GM23338 (cell line): ENCODE measurements at regions not wholly inside any gene's neighbourhood (a gene's known extent, or its start where the extent isn't known, plus 50 kb on each side); places are given as distances from the start of the nearest gene placed in this dataset.

ENCODE experiments used
- ETS1 ChIP-seq: IDR thresholded peaks from 2 replicates; pipeline ENCODE4 v1.6.1; 2016; ENCODE audit warnings: antibody characterized with exemption
- EZH2 ChIP-seq: fragments of 200-600 bp; sonication (generic); IDR thresholded peaks from one replicate; pipeline ENCODE4 v1.8.0; 2017; ENCODE audit warnings: antibody characterized with exemption, mild to moderate bottlenecking, low read depth; ENCODE audit not compliant: unreplicated experiment
- EZH2phosphoT487 ChIP-seq: fragments of 200-600 bp; sonication (generic); IDR thresholded peaks from one replicate; pipeline ENCODE4 v1.8.1; 2018; ENCODE audit warnings: antibody characterized with exemption; ENCODE audit not compliant: unreplicated experiment
- POLR2AphosphoS5 ChIP-seq: IDR thresholded peaks from 2 replicates; pipeline ENCODE4 v1.6.1; 2016; ENCODE audit warnings: antibody characterized with exemption, low read depth
- TF ChIP-seq, protein P1 (sequence below), 2 experiments: fragments of 200-600 bp in 1 of 2; sonication (generic) in 1 of 2; conservative IDR thresholded peaks; 2 replicates each; pipeline versions ENCODE4 v1.5.1 to v1.6.1; 2016 to 2017; ENCODE audit warnings: antibody characterized with exemption in 2 of 2, low read depth in 2 of 2, mild to moderate bottlenecking in 2 of 2, moderate library complexity in 1 of 2
- TF ChIP-seq, protein P2 (sequence below): IDR thresholded peaks from one replicate; pipeline ENCODE4 v1.6.1; 2018; ENCODE audit warnings: antibody characterized with exemption; ENCODE audit not compliant: unreplicated experiment

DNA sequence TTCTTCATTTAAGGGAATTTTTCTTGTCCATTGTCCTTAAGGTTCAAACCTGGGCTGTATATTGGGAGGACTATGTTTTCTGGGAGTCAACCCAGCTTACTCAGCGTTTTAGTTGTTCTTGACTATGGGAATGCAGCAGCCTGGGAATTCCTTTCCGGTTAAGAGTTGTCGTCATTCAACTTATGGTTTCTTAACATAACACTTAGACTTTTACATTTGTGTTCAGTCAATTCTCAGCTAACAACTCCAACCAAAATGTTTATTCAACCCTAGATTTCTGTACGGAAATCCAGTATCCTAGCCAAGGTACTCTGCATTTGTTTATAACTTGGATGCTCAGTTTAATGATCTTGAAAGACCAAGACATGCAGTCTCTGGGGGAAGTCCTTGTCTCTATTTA, 960.9 kb downstream of the CBLN2 start:
- TF ChIP-seq, protein P1, sequence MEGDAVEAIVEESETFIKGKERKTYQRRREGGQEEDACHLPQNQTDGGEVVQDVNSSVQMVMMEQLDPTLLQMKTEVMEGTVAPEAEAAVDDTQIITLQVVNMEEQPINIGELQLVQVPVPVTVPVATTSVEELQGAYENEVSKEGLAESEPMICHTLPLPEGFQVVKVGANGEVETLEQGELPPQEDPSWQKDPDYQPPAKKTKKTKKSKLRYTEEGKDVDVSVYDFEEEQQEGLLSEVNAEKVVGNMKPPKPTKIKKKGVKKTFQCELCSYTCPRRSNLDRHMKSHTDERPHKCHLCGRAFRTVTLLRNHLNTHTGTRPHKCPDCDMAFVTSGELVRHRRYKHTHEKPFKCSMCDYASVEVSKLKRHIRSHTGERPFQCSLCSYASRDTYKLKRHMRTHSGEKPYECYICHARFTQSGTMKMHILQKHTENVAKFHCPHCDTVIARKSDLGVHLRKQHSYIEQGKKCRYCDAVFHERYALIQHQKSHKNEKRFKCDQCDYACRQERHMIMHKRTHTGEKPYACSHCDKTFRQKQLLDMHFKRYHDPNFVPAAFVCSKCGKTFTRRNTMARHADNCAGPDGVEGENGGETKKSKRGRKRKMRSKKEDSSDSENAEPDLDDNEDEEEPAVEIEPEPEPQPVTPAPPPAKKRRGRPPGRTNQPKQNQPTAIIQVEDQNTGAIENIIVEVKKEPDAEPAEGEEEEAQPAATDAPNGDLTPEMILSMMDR (conservative IDR thresholded peaks at IDR 0.05; ENCODE audit: low read depth in 2 of 2), result no peak
- no peak for TF ChIP-seq EZH2phosphoT487
- TF ChIP-seq POLR2AphosphoS5, result no peak
- TF ChIP-seq, protein P2, sequence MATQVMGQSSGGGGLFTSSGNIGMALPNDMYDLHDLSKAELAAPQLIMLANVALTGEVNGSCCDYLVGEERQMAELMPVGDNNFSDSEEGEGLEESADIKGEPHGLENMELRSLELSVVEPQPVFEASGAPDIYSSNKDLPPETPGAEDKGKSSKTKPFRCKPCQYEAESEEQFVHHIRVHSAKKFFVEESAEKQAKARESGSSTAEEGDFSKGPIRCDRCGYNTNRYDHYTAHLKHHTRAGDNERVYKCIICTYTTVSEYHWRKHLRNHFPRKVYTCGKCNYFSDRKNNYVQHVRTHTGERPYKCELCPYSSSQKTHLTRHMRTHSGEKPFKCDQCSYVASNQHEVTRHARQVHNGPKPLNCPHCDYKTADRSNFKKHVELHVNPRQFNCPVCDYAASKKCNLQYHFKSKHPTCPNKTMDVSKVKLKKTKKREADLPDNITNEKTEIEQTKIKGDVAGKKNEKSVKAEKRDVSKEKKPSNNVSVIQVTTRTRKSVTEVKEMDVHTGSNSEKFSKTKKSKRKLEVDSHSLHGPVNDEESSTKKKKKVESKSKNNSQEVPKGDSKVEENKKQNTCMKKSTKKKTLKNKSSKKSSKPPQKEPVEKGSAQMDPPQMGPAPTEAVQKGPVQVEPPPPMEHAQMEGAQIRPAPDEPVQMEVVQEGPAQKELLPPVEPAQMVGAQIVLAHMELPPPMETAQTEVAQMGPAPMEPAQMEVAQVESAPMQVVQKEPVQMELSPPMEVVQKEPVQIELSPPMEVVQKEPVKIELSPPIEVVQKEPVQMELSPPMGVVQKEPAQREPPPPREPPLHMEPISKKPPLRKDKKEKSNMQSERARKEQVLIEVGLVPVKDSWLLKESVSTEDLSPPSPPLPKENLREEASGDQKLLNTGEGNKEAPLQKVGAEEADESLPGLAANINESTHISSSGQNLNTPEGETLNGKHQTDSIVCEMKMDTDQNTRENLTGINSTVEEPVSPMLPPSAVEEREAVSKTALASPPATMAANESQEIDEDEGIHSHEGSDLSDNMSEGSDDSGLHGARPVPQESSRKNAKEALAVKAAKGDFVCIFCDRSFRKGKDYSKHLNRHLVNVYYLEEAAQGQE, result no peak
- no peak for TF ChIP-seq EZH2
- TF ChIP-seq ETS1, result no peak
